ENCODE measurements at regions not wholly inside any gene's neighbourhood (a gene's known extent, or its start where the extent isn't known, plus 50 kb on each side); places are given as distances from the start of the nearest gene placed in this dataset.

- TF ChIP-seq CTCF (IDR thresholded peaks at IDR 0.05) (no peak), POLR2AphosphoS5 (IDR thresholded peaks at IDR 0.05) (no peak), POLR2A (IDR thresholded peaks at IDR 0.05) (no peak)
- intact Hi-C loops (cut with DNase I; ENCODE audit: low total_unique reads): no loop called here
- Histone ChIP-seq H3K27me3 (no peaks in the 10 kb centered on the region), H3K4me3 (no peak overlapping the region), H3K9me3 (no peaks in the 10 kb centered on the region), H3K36me3 (no peaks in the 10 kb centered on the region), H3K4me1 (no peaks in the 10 kb centered on the region), H3K27ac (no peak overlapping the region)
- no peak for DNase-seq (ENCODE audit: low spot score in 2 of 2)
Measured at GRCh38 chr2:81675641-81676040, 1371.1 kb upstream of the LRRTM1 start.

GRCh38 chr2:81672923-81673322 lies 1368.4 kb upstream of the LRRTM1 start:
- no peaks in the 10 kb centered on the region for H3K27me3 ChIP-seq
- DNase-seq (ENCODE audit: low spot score in 2 of 2): no peak
- no peaks in the 10 kb centered on the region for H3K4me1 ChIP-seq
- no peak overlapping the region for H3K4me3 ChIP-seq
- intact Hi-C loops (cut with DNase I; ENCODE audit: low total_unique reads): no loop called here
- H3K27ac ChIP-seq: no peak overlapping the region
- H3K9me3 ChIP-seq: no peaks in the 10 kb centered on the region
- H3K36me3 ChIP-seq: no peaks in the 10 kb centered on the region
- no peak for TF ChIP-seq POLR2AphosphoS5 (IDR thresholded peaks at IDR 0.05)
- TF ChIP-seq CTCF (IDR thresholded peaks at IDR 0.05): no peak
- TF ChIP-seq POLR2A (IDR thresholded peaks at IDR 0.05): no peak

GRCh38 chr2:81672516-81672915 lies 1368.0 kb upstream of the LRRTM1 start:
- no peak for DNase-seq (ENCODE audit: low spot score in 2 of 2)
- no peak overlapping the region for H3K4me3 ChIP-seq
- no peaks in the 10 kb centered on the region for H3K4me1 ChIP-seq
- intact Hi-C loops (cut with DNase I; ENCODE audit: low total_unique reads): no loop called here
- H3K36me3 ChIP-seq: no peaks in the 10 kb centered on the region
- no peaks in the 10 kb centered on the region for H3K9me3 ChIP-seq
- H3K27ac ChIP-seq: no peak overlapping the region
- no peak for TF ChIP-seq POLR2AphosphoS5 (IDR thresholded peaks at IDR 0.05)
- no peak for TF ChIP-seq CTCF (IDR thresholded peaks at IDR 0.05)
- TF ChIP-seq POLR2A (IDR thresholded peaks at IDR 0.05): no peak
- no peaks in the 10 kb centered on the region for H3K27me3 ChIP-seq

GRCh38 chr2:81670885-81671284 lies 1366.3 kb upstream of the LRRTM1 start:
- no peak for DNase-seq (ENCODE audit: low spot score in 2 of 2)
- Histone ChIP-seq H3K4me1 (no peaks in the 10 kb centered on the region), H3K36me3 (no peaks in the 10 kb centered on the region), H3K4me3 (no peak overlapping the region), H3K9me3 (no peaks in the 10 kb centered on the region), H3K27ac (no peak overlapping the region), H3K27me3 (no peaks in the 10 kb centered on the region)
- intact Hi-C loops (cut with DNase I; ENCODE audit: low total_unique reads): no loop called here
- TF ChIP-seq CTCF (IDR thresholded peaks at IDR 0.05) (no peak), POLR2A (IDR thresholded peaks at IDR 0.05) (no peak), POLR2AphosphoS5 (IDR thresholded peaks at IDR 0.05) (no peak)

- Histone ChIP-seq H3K4me3 (no peak overlapping the region), H3K27me3 (no peaks in the 10 kb centered on the region), H3K9me3 (peaks cover 10 to 29% of the 10 kb centered on the region in 2 donors), H3K36me3 (no peaks in the 10 kb centered on the region), H3K27ac (no peak overlapping the region), H3K4me1 (no peaks in the 10 kb centered on the region)
- intact Hi-C loops (cut with DNase I; ENCODE audit: low total_unique reads): no loop called here
- TF ChIP-seq POLR2A (IDR thresholded peaks at IDR 0.05): no peak
- no peak for TF ChIP-seq CTCF (IDR thresholded peaks at IDR 0.05)
- TF ChIP-seq POLR2AphosphoS5 (IDR thresholded peaks at IDR 0.05): no peak
- DNase-seq (ENCODE audit: low spot score in 2 of 2): no peak
Measured at GRCh38 chr2:81661081-81661480, 1356.5 kb upstream of the LRRTM1 start.

Measured in breast epithelium (tissue), 4 donors.